C1 segment of cervical spinal cord (tissue), 14 donors: ENCODE measurements at regions not wholly inside any gene's neighbourhood (a gene's known extent, or its start where the extent isn't known, plus 50 kb on each side); places are given as distances from the start of the nearest gene placed in this dataset.

Experiments used
- DNase-seq, 14 donors: peaks; one replicate each; lab custom pipeline; 2025; lab: John Stamatoyannopoulos, UW

GRCh38 chr11:111194860-111195568, 50.5 kb upstream of the POU2AF2 start:
- DNase-seq, result no peak

GRCh38 chr11:111193924-111194490, 51.5 kb upstream of the POU2AF2 start:
- no peak for DNase-seq

DNA sequence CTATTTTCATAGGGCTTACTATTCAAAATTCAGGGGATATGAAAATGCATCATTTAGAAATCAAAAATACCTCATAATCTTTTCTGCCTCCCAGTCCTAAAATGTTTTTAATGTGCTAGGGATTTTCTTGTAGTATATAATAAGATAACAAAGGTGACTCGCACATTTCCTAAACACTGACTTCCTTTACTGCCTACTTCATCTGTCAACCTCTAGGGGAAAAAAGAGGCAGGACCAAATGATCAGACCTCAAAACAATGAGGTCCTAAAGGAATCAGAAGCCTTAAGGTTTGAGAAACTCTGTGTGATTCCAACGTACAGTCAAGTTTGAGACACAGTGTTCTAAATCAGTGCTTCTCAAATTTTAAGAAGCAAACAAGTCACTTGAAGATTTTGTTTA, 56.1 kb upstream of the POU2AF2 start:
- DNase-seq, result no peak

- DNase-seq, result no peak
Observed at GRCh38 chr11:111186308-111186915, 59.1 kb upstream of the POU2AF2 start.

DNA sequence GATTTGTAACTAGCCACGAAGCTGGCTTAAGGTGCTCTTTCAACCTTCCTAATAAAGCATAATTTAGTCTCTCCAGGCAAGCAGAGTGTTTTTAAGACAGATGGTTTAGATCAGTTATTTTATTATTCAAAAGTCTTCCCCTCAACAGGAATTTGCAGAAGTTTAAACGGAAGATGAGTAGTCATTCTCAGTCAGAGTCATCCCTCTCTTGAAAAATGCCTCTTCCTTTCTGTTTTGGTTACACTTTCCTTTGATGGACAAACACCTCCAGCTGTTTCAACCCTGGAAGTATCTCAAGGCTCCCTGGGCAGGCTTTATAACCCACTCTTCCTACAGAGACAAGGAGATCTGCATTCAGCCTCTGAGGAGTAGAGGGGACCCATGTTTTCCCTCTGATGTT, 60.3 kb upstream of the POU2AF2 start:
- DNase-seq, result no peak

- no peak for DNase-seq
Observed at GRCh38 chr11:111183706-111184105, 61.8 kb upstream of the POU2AF2 start.

DNA sequence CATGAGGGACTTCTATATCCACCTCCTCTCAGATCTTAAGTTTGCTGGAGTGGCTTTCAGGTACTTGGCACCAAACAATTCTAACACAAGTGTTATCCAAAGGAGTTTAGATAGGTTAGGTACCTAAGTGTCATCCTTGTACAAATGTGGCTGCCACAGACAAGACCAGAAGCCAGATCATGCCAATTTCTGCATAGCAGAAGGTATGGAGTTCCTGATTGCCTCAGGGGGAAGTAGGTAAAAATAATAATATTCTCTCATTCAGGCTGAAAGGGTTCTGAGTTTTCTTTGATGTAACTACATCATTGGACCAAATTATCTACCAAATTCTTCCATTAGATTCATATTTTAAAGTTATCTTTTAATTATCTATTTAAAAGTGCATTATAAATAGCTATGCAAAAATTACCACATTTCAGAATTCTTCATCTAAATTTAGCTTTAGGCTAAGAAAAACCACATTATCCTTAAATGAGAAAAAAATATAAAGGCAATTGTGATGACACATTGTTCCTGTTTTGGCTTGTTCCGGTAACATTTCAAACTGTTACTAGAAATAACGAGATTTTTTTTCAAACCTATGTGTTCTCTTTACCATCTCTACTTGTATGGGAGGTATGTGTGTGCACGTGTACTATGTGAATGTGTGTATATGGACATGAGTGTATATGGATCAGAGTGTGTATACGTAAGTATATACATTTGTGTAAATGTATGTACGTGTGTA, 66.2 kb upstream of the POU2AF2 start:
- no peak for DNase-seq

DNA sequence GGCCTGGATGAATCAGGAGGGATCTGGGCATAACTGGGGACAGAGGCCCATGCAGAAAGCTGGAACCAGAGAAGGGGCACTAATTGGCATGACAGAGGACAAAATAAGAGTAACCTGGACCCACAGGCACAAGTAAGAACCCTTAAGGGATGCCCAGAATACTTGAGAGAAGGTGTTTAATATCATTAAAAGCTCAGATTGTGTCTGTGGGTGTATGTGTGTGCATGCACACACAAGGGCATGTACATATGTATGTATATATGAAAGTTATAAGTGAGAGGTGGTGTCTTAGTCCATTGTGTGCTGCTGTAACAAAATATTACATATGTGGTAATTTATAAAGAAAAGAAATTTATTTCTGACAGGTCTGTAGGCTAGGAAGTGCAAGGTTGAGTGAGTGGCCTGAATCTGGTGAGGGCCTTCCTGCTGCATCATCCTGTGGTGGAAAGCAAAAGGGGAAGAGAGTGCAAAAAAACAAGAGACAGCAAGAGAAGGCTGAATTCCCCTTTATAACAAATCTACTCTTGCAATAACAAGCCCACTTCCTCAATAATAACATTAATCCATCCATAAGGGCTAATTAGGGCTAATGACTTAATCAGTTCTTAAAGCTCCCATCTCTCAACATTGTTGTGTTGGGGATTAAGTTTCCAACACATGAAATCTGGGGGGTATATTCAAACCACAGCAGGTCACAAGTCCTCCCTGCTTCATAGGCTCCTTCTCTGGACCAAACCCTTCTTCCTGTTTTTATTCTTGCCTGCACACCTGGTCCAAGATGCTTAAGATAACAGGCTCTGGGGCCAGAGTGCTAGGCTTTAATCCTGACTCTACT, 68.3 kb upstream of the POU2AF2 start:
- no peak for DNase-seq

DNA sequence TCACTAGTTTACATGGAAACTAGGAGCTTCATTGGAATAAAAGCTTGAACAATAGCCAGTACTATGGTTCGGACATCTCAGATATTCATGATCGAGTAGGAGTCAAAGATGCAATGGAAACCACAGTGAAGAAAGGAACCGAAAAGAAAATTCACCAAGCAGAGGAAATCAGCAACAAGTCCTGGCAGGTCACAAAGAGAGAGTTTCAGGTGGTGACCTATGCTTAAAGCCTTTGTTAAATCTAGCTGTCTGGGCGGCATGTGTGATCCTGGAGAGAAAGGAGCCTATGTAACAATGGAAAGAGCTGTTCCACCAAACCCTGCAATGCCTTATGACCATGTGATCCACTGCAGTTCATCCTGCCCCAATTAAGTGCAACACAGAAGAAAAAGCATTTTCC, 68.9 kb upstream of the POU2AF2 start:
- no peak for DNase-seq

DNA sequence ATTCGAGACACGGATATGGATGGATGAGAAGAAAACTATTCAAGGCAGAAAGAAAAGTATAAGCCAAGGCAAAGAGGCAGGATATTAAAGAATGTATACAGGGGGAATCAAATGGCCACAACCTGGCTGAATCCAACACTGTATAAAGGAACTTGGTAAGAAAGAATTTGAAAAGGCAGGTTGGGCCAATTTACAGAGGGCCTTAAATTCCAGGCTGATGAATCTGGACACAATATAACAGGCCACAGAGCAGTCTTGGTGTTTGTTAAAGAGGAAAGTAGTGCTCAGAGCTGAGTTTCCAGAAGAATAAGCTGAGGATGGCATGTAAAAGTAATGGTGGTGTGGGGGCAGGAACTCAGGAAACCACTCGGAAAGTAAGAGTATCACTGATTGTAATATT, 72.3 kb upstream of the POU2AF2 start:
- no peak for DNase-seq

DNA sequence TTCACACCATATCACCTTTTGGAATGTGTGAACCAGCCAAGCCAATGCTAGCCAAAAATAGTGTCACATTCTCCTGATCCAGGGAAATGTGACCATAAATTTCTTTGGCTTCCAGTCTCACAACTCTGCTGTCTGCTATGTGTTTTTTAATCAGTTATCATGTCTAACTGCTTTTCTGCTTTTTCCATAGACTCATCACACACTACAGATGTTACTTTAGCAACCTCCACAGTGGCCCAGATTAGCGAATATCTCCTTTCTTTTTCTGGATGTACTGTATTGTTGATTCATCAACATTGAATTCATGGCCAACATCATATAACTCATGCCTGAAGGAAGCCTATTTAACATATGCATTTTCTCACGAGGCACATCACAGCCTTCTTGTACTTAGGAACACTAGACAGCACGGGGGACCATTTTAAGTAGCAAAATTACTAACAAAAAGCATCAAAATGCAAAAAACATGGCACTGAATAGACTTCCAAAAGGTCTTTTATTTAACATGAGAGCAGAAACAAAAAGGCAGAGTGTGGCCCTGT, 73.1 kb upstream of the POU2AF2 start:
- DNase-seq, result no peak

DNA sequence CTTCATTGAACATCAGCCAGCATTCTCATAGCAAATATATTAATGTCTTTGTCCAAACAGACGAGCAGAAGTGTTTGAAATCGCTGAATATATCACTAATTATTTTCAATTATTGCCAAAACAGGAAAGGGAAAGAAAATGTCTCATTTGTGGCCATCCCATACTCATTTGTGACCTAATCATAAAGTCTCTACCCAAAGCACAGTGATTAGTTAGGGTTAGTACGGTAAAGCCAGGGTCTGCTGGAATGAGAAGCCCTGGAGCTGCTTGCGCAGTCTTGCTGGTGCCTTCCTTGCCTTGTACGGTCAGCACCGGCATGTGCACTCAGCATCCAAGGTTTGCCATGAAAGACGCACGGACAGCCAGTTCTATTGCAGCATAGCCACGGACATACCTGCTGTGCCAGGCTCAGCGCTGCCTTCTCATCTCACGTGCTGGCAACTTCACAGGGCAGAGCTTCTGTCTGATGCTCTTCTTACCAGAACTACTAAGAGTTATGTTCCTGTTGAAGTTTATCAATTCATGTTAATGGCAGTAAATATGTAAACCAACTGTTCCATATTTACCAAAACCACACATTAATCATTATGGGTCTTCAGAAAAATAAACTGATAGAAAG, 74.7 kb upstream of the POU2AF2 start:
- no peak for DNase-seq

DNA sequence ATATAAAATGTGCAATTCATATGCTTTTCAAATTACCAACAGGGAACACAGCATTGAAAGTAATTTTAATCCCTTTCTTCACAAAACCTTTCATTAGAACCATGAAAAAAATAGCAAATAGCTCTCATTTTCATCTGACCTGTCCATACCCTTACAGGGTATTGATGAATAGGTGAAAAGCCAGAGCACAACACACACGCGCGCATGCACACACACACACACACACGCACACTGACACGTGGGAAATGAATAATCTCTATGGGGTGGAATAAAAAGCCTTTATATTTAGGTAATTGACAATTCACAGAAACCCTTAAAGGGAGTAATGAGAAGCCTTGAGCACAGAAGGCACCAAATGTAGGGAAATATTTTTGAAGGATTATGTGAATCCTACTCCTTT, 76.2 kb upstream of the POU2AF2 start:
- DNase-seq, result no peak

- no peak for DNase-seq
Observed at GRCh38 chr11:111168871-111169270, 76.7 kb upstream of the POU2AF2 start.

- no peak for DNase-seq
Observed at GRCh38 chr11:111167666-111168065, 77.9 kb upstream of the POU2AF2 start.

DNA sequence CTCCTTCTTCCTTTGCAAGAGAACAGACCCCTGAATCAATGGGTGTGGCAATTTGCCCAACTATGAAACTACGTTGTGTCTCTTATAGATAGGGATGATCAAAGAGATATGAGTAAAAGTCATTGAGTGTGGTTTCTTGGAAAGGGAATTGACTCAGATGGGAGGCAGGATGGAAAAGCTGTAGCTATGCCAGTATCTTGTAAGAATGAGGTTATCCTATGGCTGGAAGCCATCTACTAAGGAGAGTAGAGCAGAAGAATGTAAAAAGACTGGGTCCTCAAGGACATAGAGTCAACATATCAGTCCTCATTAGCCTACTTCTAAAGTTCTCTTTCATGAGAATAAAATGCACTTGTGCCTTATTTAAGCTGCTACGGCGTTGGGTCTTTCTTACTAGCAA, 78.9 kb upstream of the POU2AF2 start:
- DNase-seq, result no peak

GRCh38 chr11:111162305-111162704, 83.2 kb upstream of the POU2AF2 start:
- DNase-seq, result no peak

- DNase-seq, result no peak
Observed at GRCh38 chr11:111157571-111157970, 88.0 kb upstream of the POU2AF2 start.

GRCh38 chr11:111155021-111155420, 90.5 kb upstream of the POU2AF2 start:
- DNase-seq, result no peak

DNA sequence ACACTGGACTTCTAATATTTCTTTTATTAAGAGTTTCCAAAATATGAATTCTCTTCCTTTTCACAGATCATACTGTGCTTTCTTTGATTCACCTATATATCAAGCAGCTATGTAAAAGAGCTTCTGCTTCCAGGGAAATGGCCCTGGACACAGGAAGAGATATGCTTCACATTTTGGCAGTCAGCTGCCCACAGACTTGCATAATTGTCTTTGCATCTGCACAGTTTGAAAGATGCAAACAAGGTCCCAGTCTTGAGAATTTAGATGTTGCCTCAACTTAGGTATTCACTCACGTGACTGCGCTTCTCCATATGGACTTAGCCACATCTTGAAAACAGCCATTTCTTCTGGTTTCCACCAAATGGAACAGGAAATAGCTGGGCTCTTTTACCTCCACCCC, 92.3 kb upstream of the POU2AF2 start:
- no peak for DNase-seq

- DNase-seq, result no peak
Observed at GRCh38 chr11:111148953-111149352, 96.6 kb upstream of the POU2AF2 start.
